ENCODE measurements at regions not wholly inside any gene's neighbourhood (a gene's known extent, or its start where the extent isn't known, plus 50 kb on each side); places are given as distances from the start of the nearest gene placed in this dataset.

DNA sequence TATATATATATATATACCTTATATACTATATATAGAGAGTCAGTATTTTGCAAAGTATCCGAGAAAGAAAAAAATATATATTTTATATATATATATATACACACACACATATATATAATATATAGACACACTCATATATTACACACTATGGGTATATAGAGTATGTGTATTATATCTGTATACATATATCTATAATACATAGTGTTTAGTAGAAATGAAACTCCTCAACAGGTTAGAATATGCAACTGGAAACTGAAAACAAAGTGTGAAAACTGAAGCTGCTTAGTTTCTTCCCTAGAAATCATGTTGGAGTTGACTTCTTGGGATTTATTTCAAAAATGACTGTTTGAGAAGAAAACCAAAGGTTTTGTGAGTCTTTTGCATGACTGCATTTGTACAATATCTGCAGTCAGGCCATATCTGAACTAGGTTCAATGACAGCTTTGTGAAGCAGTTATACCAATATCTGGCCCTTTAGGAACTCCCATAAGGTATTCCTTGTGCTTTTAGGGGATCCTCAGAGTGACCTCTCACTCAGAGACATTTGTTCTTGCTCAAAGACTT is 284.1 kb downstream of the CASP12 start:
- TF ChIP-seq POLR2AphosphoS5 (IDR thresholded peaks at IDR 0.05; ENCODE audit: low read depth, low read length) (no peak), FOXP2 (optimal IDR thresholded peaks at IDR 0.05; ENCODE audit: borderline replicate concordance, extremely low read depth, extremely low read length, insufficient read depth) (no peak), REST (IDR thresholded peaks at IDR 0.05; ENCODE audit: insufficient read depth in 1 of 2, low read depth in 2 of 2, low read length in 2 of 2) (no peak), SIN3A (IDR thresholded peaks at IDR 0.05; ENCODE audit: borderline replicate concordance, insufficient read depth, low read length) (no peak), TAF1 (IDR thresholded peaks at IDR 0.05; ENCODE audit: borderline replicate concordance, insufficient read depth, low read length) (no peak)

DNA sequence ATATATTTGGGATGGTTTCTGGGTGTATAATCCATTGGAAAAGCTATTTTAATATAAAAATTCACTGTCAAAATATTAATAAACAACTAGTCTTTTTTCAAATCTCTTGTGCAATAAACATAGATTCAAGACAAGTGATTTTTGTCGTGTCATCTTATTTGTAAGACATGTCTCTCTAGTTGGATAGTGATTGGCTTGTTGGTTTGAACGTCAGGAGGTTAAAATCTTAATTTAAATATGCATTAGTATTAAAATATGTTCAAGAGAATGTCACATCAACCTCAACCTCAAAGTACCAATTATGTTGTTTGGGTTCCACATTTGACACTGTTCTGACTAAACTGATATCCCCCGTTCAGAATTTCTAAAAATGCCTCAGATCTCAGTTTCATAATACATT is 287.6 kb downstream of the CASP12 start:
- no peak for TF ChIP-seq REST (IDR thresholded peaks at IDR 0.05; ENCODE audit: insufficient read depth in 1 of 2, low read depth in 2 of 2, low read length in 2 of 2)
- TF ChIP-seq FOXP2 (optimal IDR thresholded peaks at IDR 0.05; ENCODE audit: borderline replicate concordance, extremely low read depth, extremely low read length, insufficient read depth): no peak
- TF ChIP-seq POLR2AphosphoS5 (IDR thresholded peaks at IDR 0.05; ENCODE audit: low read depth, low read length): no peak
- no peak for TF ChIP-seq TAF1 (IDR thresholded peaks at IDR 0.05; ENCODE audit: borderline replicate concordance, insufficient read depth, low read length)
- TF ChIP-seq SIN3A (IDR thresholded peaks at IDR 0.05; ENCODE audit: borderline replicate concordance, insufficient read depth, low read length): no peak

DNA sequence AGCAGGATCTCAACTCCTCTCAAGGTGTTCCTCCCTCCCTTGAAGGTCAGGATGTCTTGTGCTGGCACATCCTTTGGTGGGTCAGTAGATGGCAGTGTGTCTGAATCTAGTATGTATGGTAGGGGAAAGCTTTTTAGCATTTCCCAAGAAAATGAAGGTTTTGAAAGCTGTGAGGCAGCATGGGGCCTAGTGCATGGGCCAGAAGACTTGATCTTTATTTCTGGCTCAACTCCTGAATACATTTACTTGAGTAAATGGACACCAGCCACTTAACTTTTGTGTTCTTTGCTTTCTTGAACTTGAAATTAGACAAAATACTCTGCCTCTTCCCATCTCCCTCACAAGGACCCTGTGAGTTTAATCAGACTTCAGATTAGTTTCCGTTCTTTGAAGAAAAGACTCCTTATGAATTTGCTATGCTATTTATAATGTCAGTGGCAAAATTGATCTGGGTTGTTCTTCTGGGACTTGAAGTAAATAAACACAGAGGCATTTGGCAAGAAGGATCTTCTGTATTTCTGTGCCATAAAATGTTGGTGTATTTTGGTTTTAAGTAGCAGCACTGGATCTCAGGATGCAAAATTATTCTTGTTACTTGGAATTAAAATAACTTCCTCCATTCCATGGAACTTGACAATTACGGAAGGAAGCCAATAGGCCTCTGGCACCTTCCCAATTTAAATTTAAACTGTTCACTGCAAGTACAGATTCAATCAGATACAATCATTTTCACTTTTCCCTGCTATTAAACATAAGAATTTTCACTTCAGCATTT is 288.8 kb downstream of the CASP12 start:
- no peak for TF ChIP-seq REST (IDR thresholded peaks at IDR 0.05; ENCODE audit: insufficient read depth in 1 of 2, low read depth in 2 of 2, low read length in 2 of 2)
- TF ChIP-seq SIN3A (IDR thresholded peaks at IDR 0.05; ENCODE audit: borderline replicate concordance, insufficient read depth, low read length): no peak
- TF ChIP-seq TAF1 (IDR thresholded peaks at IDR 0.05; ENCODE audit: borderline replicate concordance, insufficient read depth, low read length): no peak
- TF ChIP-seq FOXP2 (optimal IDR thresholded peaks at IDR 0.05; ENCODE audit: borderline replicate concordance, extremely low read depth, extremely low read length, insufficient read depth): no peak

GRCh38 chr11:104602643-104603042 is 295.6 kb downstream of the CASP12 start:
- no peak for TF ChIP-seq SIN3A (IDR thresholded peaks at IDR 0.05; ENCODE audit: borderline replicate concordance, insufficient read depth, low read length)
- no peak for TF ChIP-seq POLR2AphosphoS5 (IDR thresholded peaks at IDR 0.05; ENCODE audit: low read depth, low read length)
- no peak for TF ChIP-seq REST (IDR thresholded peaks at IDR 0.05; ENCODE audit: insufficient read depth in 1 of 2, low read depth in 2 of 2, low read length in 2 of 2)
- no peak for TF ChIP-seq TAF1 (IDR thresholded peaks at IDR 0.05; ENCODE audit: borderline replicate concordance, insufficient read depth, low read length)
- no peak for TF ChIP-seq FOXP2 (optimal IDR thresholded peaks at IDR 0.05; ENCODE audit: borderline replicate concordance, extremely low read depth, extremely low read length, insufficient read depth)
